ENCODE measurements at regions not wholly inside any gene's neighbourhood (a gene's known extent, or its start where the extent isn't known, plus 50 kb on each side); places are given as distances from the start of the nearest gene placed in this dataset.

DNA sequence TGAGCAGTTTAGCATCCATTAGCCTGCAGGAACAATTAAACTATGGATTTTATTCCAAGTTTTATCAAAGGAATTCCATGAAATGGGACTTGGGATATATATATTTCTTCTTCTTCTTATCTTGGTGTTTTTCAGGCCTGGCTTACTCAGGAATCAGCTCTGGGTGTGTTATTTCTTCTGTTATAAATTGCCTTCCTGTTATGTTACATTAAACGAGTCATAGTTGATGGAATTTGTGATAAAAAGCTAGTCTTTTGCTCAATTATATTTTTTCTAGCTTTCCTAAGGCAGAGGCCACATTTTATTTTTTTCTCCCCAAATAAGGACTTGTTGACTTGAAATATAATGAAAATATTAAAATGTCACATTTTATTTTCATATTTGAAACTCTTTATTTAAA is 141.3 kb downstream of the EPC1 start:
- H3K4me3 ChIP-seq, result no peak overlapping the region
- ATAC-seq (no peak), DNase-seq (no peak)
- intact Hi-C loops (cut with DNase I), result no loop called here
- no peaks in the 10 kb centered on the region for H3K9me3 ChIP-seq
- no peaks in the 10 kb centered on the region for H3K36me3 ChIP-seq (ENCODE audit: insufficient read depth in 1 of 2, low read depth in 1 of 2)
- no peak overlapping the region for H3K27ac ChIP-seq
- no peaks in the 10 kb centered on the region for H3K4me1 ChIP-seq
- no peaks in the 10 kb centered on the region for H3K27me3 ChIP-seq (ENCODE audit: insufficient read depth in 3 of 3, low read length in 2 of 3)
- 28 to 55% (median 37%) methylated on average over 1 of the region's 1 CpG for WGBS, 3 donors
- TF ChIP-seq, protein P1, sequence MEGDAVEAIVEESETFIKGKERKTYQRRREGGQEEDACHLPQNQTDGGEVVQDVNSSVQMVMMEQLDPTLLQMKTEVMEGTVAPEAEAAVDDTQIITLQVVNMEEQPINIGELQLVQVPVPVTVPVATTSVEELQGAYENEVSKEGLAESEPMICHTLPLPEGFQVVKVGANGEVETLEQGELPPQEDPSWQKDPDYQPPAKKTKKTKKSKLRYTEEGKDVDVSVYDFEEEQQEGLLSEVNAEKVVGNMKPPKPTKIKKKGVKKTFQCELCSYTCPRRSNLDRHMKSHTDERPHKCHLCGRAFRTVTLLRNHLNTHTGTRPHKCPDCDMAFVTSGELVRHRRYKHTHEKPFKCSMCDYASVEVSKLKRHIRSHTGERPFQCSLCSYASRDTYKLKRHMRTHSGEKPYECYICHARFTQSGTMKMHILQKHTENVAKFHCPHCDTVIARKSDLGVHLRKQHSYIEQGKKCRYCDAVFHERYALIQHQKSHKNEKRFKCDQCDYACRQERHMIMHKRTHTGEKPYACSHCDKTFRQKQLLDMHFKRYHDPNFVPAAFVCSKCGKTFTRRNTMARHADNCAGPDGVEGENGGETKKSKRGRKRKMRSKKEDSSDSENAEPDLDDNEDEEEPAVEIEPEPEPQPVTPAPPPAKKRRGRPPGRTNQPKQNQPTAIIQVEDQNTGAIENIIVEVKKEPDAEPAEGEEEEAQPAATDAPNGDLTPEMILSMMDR (IDR thresholded peaks at IDR 0.05), result no peak

DNA sequence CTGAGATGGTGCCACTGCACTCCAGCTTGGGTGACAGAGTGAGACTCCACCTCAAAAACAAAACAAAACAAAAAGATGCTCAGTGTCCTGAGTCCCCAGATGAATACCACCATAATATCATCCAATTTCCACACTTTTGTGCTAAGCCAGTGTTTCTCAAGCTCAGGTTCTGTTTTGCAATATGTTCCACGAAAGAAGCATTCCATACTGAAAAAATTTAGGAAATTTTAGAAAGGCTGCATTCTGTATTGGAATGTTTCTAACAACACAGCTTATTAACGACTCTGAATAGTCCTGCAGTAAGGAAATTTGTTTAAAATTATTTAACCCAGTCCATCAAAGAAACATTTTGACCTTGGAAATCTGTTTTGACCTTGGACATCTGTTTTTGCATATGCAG is 142.4 kb downstream of the EPC1 start:
- H3K27me3 ChIP-seq (ENCODE audit: insufficient read depth in 3 of 3, low read length in 2 of 3), result no peaks in the 10 kb centered on the region
- no peaks in the 10 kb centered on the region for H3K9me3 ChIP-seq
- no peak for ATAC-seq
- 63 to 70% (median 66%) methylated on average over 2 of the region's 2 CpGs for WGBS, 3 donors
- TF ChIP-seq, protein P1 (IDR thresholded peaks at IDR 0.05), result no peak
- H3K27ac ChIP-seq, result no peak overlapping the region
- H3K4me1 ChIP-seq, result no peaks in the 10 kb centered on the region
- no peaks in the 10 kb centered on the region for H3K36me3 ChIP-seq (ENCODE audit: insufficient read depth in 1 of 2, low read depth in 1 of 2)
- intact Hi-C loops (cut with DNase I), result no loop called here
- DNase-seq, result no peak
- H3K4me3 ChIP-seq, result no peak overlapping the region

DNA sequence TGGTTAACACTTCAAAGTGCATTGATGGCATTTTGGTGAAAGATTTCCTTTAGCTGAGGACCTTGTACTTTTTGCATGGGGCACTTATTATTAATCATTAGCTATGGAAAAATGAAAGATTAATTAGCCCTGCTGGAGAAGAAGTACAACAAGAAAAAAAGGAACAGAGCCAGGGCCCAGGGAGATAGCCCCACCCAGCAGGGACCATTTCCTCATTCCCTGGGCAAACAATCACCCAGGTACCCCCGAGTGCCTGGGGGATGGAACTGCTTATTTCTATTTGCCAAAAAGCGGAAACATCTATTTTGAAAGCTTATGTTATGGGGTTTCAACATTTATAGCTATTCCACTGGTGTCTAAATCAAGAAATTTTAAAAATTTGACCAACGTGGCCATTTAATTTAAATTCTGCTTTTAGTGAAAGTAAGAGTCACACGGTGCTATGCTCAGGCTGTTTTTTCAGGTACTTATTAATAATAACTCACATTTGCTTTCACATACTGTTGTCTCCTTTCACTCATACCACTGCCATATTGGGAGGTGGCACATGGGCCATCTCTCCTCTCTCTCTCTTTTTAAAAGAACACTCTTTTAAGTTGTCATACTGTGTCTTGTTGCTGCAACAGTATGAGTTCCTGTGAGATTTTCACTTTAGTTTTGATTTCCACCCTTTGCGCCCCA is 143.6 kb upstream of the KIF5B start:
- Histone ChIP-seq H3K27ac (no peak overlapping the region), H3K36me3 (ENCODE audit: insufficient read depth in 1 of 2, low read depth in 1 of 2) (no peaks in the 10 kb centered on the region), H3K4me1 (no peaks in the 10 kb centered on the region), H3K4me3 (no peak overlapping the region), H3K27me3 (ENCODE audit: insufficient read depth in 3 of 3, low read length in 2 of 3) (no peaks in the 10 kb centered on the region), H3K9me3 (no peaks in the 10 kb centered on the region)
- WGBS, 3 donors, result 77 to 80% (median 79%) methylated on average over 5 of the region's 5 CpGs
- ATAC-seq (no peak), DNase-seq (no peak)
- TF ChIP-seq, protein P1 (IDR thresholded peaks at IDR 0.05), result no peak
- intact Hi-C loops (cut with DNase I), result no loop called here

DNA sequence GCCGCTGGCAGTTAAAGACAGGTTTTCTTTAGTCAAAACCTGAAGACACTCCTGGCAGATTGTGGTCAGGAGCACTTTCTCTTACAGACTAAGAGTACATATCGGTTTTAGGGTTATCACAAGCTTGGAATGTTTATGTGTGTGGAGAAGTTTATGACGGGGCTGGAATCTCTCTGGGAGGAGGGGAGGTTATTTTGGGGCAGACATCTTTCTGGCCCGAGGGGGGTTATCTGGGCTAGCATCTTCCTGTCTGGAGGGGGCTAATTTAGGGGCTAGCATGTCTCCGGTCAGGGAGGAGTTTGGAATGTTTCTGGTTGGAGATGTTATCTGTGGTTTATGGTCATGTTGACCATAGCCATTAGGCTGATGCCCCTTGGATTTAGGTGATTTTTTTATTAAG is 141.2 kb upstream of the KIF5B start:
- H3K9me3 ChIP-seq, result no peaks in the 10 kb centered on the region
- no peak overlapping the region for H3K4me3 ChIP-seq
- ATAC-seq (no peak), DNase-seq (no peak)
- no peaks in the 10 kb centered on the region for H3K4me1 ChIP-seq
- 52 to 59% (median 54%) methylated on average over 5 of the region's 5 CpGs for WGBS, 3 donors
- TF ChIP-seq, protein P1 (IDR thresholded peaks at IDR 0.05), result no peak
- intact Hi-C loops (cut with DNase I), result no loop called here
- no peaks in the 10 kb centered on the region for H3K27me3 ChIP-seq (ENCODE audit: insufficient read depth in 3 of 3, low read length in 2 of 3)
- no peak overlapping the region for H3K27ac ChIP-seq
- no peaks in the 10 kb centered on the region for H3K36me3 ChIP-seq (ENCODE audit: insufficient read depth in 1 of 2, low read depth in 1 of 2)
